ENCODE measurements at regions not wholly inside any gene's neighbourhood (a gene's known extent, or its start where the extent isn't known, plus 50 kb on each side); places are given as distances from the start of the nearest gene placed in this dataset.

GRCh38 chr10:113450906-113451305, 101.9 kb upstream of the HABP2 start:
- no peak for TF ChIP-seq TAF1 (IDR thresholded peaks at IDR 0.05; ENCODE audit: borderline replicate concordance, low read depth, low read length)
- no peak for TF ChIP-seq POLR2A (IDR thresholded peaks at IDR 0.05; ENCODE audit: low read depth, low read length)
- no peak for TF ChIP-seq POLR2AphosphoS5 (IDR thresholded peaks at IDR 0.05; ENCODE audit: low read depth, low read length)

Data from GM12892 (cell line).